Left kidney (tissue), 1 donor: ENCODE measurements at regions not wholly inside any gene's neighbourhood (a gene's known extent, or its start where the extent isn't known, plus 50 kb on each side); places are given as distances from the start of the nearest gene placed in this dataset.

Experiments used
- DNase-seq: peaks from one replicate; pipeline ENCODE4 v3.0.0-alpha.2; 2013

DNA sequence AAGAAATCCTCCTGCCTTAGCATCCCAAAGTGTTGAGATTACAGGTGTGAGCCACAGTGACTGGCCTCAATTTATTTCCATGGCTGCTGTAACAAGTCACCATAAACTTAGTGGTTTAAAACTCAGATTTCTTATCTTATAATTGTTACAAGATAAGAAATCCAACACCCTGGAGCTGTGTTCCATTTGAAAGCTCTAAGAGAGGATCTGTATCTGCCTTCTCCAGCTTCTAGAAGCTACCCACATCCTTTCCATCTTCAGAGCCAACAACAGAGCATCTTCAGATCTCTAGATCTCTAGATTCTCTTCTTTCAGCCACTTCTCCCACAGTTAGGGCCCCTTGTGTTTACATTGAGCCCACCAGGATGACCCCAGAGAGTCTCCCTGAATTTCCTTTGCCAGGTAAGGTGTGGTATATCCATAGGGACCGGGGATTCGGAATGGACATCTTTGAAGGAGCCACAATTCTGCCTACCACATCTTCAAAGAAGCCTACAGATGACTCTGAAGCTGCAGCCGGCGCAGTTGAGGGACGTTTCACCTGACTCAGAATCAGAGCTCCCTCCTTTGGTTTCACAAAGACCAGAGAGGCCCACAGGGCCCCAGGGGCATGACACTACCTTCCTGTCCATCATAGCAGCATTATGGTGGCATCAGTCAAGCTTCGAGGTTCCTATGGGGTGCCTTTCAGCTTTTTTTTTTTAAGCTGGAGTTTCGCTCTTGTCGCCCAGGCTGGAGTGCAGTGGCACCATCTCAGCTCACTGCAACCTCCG lies 87.0 kb upstream of the IGF1R start:
- no peak for DNase-seq

DNA sequence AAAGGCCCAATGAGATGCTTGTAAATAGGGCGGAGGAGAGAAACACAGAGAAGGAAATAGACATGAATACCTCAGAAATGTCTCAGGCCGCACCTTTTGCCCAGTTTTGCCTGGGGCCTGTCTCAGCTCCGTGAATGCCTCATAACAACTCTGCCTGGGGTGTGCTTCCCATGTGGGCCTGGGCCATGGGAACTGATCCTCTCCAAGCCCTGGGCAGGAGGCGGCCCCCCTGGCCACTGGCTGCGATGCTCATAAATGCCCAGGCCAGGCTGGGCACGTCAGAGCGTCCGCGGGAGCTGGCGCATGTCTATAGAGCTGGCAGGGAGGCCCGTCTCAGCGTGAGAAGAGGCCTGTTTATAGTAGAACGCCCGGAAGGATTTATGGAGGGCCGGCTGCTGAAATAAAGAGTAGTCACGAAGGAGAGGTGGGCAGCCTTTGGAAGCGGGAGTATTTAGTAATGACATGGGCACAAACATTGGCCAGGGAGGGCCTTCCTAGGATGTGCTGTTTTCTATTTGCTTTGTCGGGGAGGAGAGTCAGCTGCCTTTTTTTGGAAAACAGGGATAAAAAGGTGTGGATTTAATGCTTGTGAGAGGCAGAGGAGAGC lies 85.9 kb upstream of the IGF1R start:
- no peak for DNase-seq

DNA sequence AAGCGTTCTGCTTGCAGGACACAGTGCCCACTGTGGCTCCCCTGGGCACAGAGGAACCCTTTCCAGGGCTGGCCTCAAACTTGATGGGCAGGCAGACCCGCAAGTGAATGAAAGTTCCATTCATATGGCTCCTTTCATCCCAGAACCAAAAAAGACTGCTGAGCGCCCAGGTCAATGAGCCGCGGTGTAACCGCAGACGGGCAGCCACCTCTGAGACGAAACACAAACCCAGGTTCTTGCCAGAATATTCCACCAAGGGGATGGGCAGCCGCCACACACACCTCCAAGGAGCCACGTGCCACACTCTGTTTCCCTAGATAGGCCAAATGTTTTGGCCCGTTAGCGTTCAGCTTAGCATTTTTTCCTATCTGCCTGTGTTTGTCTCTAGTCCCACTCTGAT lies 82.8 kb upstream of the IGF1R start:
- no peak for DNase-seq

DNA sequence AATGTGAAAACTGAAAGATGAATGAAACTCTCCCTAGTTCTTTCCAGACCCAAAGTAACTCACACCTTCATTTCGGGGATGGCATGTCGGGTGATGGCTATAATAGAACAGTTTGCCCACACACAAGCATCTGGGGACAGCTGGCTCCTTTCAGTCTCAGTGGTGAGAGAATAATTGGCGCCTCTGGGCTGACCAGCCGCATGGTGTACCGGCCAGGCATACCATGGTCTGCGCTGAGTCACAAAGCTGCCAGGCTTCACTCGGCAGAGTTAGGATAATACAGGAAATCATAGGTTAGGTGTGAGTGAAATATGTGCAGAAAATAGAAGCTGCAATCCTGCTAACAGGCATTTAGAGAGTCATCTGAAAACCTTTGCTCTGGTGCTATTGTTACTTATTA lies 80.4 kb upstream of the IGF1R start:
- DNase-seq, result no peak

DNA sequence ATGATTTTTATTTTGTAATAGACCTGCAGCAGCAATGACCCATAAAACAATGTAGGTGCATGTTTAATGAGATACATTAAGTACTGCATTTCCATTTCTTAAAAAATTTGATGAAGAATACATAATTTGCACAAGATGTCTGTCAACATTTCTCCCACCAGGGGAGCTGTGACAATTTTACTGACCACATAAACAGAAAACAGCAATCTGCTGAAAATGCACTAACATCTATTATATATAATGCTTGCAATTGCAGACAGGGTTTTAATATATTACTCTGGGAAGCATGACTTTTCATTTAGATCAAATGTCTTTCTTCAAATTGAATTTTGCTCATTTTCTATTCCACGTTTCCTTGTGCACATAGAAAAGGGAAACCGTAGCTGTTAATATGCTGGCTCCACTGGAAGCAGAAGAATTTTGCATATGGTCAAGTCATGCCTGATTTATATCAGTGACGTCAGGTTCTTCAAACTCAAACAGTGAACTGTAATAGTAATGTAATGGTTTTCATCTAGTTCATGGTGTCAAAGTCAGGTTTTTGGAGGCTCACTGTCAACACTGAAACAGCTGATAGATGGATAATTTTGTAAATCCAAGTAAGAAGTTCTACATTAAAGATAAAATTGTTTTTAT lies 79.8 kb upstream of the IGF1R start:
- DNase-seq, result no peak

DNA sequence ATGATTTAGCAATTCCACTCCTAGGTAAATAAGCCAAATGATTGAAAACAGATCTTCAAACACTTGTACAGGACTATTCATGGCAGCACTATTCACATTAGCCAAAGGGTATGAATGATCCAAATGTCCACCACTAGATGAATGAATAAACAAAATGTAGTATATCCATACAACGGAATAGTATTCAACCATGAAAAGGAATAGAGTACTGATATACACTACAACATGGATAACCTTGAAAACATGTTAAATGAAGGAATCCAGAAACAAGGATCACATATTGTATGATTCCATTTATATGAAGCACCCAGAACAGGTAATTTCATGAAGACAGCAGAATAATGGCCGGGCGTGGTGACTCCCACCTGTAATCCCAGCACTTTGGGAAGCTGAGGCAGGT lies 78.2 kb upstream of the IGF1R start:
- DNase-seq, result no peak

DNA sequence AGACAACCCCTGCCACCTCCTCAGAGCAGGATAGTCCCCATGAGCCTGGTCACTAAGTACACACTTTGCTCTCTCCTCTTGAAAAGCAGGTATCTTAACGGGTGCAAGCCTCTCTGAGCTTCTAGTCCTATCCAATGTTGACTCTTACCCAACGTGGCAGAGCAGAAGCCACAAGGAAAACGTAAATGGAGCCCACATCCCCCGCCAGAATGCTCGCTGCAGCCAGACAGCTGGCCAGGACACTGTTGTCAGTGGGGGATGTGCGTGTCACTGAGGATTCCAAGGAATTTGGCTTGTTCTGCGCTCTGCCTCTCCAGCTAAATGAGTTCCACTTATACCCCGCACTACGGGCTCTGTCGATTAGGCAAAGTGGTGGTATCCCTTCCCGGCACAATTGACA lies 67.8 kb upstream of the IGF1R start:
- no peak for DNase-seq

DNA sequence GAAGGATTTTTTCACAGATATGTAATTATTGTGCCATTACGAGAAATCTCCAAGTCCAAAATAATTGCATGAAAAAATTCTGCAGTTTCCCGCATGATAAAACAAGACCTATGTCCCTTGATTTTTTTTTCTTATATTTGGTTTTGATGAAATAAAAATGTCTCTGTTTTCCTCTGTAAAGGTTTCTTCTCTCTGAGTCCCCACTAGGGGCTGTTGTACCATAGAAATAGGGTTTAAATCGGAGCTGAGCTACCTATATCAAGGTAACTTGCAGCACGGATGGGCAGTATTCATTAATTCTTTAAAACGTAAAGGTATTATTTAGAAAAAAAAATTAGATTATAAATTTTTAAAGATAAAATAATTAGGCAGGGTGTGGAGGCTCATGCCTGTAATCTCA lies 66.6 kb upstream of the IGF1R start:
- DNase-seq, result no peak

DNA sequence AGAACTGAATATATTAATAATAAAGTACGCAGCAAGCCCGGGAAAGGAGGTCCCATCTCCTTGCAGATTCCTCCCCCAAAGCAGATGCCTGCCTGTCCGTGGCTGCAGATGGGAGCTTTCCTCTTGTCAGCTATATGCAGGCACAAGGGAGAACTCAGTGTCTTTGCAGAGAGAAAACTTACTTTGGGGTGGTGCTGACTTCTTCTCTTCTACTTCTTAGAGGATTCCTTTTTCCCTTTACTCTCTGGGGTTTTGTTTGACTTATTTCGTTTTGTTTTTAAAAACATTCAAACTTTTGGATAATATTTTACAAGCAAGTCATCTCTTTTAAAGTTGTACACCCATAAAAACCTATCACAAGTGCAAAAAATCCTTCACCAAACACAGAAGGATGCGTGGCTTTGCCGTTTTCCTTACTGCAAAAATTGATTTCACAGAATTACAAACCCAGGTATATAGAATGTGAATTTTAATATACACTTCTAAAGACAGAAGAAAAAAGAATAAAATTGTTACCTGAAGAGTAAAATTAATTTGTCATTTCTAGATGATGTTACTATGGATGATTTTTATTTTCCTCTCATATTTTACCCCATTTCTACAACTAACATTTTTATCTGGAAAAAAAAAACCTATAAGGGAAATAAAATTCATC lies 65.3 kb upstream of the IGF1R start:
- DNase-seq, result no peak

DNA sequence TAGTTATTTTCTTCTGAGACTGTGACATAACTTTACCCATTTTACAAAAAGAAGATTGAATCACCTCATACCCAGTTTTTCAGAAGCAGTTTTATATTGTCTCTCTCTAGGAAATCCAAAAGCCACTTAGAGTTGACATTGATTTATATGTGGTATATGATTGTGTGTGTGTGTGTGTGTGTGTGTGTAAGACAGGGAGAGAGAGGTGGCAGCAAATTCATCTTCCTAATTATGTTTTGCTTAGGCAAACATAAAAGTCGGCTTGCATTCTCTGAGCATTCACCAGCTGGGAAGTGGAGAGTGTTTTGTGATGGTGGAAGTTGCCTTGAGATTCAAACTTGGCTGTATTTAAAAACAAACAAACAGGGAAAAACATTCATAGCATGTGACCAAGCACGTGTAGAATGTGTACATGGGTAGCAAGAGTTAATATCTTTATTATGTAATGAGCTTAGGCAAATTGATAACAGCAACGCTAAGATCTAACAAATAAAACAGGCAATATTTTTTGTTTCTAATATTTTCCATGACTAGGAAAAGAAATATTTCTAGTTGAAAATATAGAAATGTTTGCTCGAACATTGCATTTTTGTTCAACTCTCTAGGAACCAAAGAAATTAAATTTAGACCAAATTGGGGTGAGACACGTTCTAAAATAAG lies 64.4 kb upstream of the IGF1R start:
- DNase-seq, result no peak

DNA sequence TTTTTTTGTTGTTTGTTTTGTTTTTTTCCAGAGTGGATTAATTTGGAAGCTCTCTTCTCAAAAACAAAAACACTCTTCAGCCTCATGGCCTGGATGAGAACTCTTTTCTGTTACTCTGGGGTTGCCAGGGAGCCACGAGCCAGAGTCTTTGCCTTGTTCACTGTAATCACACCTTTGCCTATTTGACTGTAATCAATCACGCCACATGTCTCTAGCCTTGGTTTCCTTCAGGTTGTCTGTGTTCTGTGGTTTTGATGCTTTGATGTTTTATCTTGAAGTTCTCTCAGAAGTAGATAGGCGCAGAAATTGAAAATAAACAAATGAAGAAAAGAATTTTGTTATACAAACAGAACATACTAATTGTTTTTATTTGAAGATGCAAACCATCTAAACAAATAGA lies 62.3 kb upstream of the IGF1R start:
- DNase-seq, result no peak

DNA sequence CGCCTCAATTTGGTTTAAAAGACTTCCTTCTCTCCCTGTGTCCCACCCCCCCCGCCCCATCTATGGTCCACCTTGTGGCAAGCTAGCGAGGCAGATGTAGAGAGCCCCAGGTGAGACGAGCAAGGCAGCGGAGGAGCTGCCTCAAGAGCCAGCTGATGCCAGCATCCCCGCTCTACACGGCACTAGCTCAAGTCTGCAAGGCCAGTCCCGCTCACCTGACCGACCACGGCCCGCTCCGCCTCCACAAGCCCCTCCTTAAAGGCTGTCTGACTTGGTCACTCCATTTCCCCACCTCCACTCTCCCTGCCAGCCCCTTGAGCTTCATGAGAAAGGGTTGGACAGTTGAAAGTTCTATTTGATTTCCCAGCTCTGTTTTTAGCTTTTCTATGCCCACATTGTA lies 56.2 kb upstream of the IGF1R start:
- no peak for DNase-seq

DNA sequence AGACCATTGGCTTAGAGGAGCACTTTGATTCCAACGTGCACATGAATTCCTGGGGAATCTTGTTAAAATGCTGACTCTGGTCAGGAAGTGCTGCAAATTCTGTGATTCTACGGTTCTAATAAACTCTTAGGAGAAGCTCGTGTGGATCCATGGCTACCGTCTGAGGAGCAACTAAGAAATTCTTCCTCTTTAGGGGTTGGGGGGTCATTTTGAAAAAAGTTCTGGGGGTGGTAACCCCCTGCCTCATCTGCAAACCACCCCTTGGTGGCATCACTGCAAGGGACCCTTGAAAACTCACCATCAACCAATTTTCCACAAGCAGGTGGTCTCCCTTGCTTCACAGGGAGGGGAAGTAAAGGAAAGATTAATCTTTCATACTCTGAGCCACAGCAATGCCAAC lies 52.2 kb upstream of the IGF1R start:
- DNase-seq, result no peak

DNA sequence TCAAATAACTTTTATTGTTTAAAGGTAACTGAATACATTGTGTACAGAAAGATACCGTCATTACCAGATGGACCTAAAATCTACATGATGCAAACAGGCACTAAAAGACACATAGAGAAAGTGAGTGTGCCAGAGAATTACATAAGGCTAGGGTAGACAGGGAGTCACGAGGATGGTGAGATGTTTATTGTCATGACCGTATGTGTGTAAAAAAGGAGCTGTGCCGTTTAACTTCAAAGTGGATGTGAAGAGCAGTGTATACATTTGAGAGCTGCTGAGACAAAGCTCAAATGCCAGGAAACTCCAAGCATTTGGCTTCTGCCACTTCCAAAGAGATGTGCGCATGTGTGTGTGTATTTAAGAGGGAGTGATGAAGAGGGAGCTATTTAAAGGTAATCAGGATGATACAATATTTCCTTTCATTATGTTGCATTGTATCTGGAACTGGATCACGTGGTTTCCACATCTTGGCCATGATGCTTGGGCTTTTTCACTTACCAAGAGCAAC lies 51.4 kb upstream of the IGF1R start:
- no peak for DNase-seq

DNA sequence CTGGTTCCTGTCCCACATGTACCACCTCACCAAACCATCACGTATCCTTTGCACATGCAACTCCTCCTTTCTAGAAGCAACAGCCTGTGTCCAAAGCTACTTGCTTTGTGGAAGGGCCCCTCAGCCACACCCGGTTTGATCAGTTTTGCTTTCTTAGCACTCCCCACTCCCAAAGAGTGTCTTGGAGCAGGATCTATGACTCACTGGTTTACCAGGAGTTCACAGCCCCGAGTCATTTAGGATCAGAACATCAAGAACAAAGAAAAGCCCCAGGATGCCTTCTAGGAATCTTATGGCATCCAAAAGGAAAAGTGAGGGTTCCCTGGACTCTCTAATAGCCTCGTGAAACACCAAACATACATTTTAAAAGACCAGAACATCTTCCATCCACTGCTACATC lies 50.7 kb upstream of the IGF1R start:
- DNase-seq, result no peak
